22Rv1 (cell line): ENCODE measurements at regions not wholly inside any gene's neighbourhood (a gene's known extent, or its start where the extent isn't known, plus 50 kb on each side); places are given as distances from the start of the nearest gene placed in this dataset.

Experiments
- CTCF ChIP-seq: fragments of 450-650 bp; IDR thresholded peaks from 2 replicates; pipeline ENCODE4 v1.5.1; 2017; ENCODE audit warnings: mild to moderate bottlenecking
- ZFX ChIP-seq: fragments of 450-650 bp; IDR thresholded peaks from 2 replicates; pipeline ENCODE4 v1.6.1; 2017; ENCODE audit warnings: antibody characterized with exemption, borderline replicate concordance

- TF ChIP-seq CTCF, result no peak
- no peak for TF ChIP-seq ZFX
These were observed 210.1 kb downstream of the LIG4 start for GRCh38 chr13:108005231-108005630.
